Upper lobe of left lung (tissue), 4 donors: ENCODE measurements at regions not wholly inside any gene's neighbourhood (a gene's known extent, or its start where the extent isn't known, plus 50 kb on each side); places are given as distances from the start of the nearest gene placed in this dataset.
"Not testable (repeated sequence)": the region's sequence is repeated elsewhere in the genome, so short reads cannot be mapped to it uniquely, and the experiment has no call there.

Source experiments
- POLR2A ChIP-seq, 4 donors: fragments of 450-650 bp; IDR thresholded peaks; one replicate each; pipeline ENCODE4 v1.5.1; 2016 to 2017; ENCODE audit warnings: antibody characterized with exemption in 4 of 4, mild to moderate bottlenecking in 2 of 4
- POLR2AphosphoS5 ChIP-seq, 2 donors: sonication (generic); formaldehyde crosslinking; IDR thresholded peaks; one replicate each; pipeline ENCODE4 v1.5.1; 2017; ENCODE audit warnings: antibody characterized with exemption in 2 of 2
- TF ChIP-seq, protein P1 (sequence below), 6 experiments: fragments of 450-650 bp in 4 of 6; fragments of 200-600 bp in 2 of 6; sonication (generic) in 2 of 6; IDR thresholded peaks; one replicate each; pipeline ENCODE4 v1.5.1; 2016 to 2019; ENCODE audit warnings: antibody characterized with exemption in 6 of 6

DNA sequence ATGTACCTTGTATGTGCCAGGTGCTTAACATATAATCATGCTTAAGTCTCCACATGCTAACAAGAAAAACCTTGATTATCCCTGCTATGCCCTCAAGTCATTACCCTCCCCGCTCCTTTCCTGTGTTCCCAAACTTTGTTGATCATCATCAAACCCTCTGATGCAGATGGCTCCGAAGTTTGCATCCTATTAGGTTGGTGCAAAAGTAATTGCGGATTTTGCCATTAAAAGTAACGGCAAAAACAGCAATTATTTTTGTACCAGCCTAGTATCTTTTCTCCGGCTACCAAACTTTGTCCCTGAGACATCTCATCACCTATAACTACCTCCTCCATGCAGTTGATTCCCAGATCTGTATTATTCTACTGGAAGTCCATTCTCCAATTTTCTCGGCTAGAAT is 142.6 kb downstream of the OTOP1 start:
- TF ChIP-seq, protein P1, sequence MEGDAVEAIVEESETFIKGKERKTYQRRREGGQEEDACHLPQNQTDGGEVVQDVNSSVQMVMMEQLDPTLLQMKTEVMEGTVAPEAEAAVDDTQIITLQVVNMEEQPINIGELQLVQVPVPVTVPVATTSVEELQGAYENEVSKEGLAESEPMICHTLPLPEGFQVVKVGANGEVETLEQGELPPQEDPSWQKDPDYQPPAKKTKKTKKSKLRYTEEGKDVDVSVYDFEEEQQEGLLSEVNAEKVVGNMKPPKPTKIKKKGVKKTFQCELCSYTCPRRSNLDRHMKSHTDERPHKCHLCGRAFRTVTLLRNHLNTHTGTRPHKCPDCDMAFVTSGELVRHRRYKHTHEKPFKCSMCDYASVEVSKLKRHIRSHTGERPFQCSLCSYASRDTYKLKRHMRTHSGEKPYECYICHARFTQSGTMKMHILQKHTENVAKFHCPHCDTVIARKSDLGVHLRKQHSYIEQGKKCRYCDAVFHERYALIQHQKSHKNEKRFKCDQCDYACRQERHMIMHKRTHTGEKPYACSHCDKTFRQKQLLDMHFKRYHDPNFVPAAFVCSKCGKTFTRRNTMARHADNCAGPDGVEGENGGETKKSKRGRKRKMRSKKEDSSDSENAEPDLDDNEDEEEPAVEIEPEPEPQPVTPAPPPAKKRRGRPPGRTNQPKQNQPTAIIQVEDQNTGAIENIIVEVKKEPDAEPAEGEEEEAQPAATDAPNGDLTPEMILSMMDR (IDR thresholded peaks at IDR 0.05) = not testable (repeated sequence)
- not testable (repeated sequence) for TF ChIP-seq POLR2A, POLR2AphosphoS5 (IDR thresholded peaks at IDR 0.05)
